ENCODE measurements at regions not wholly inside any gene's neighbourhood (a gene's known extent, or its start where the extent isn't known, plus 50 kb on each side); places are given as distances from the start of the nearest gene placed in this dataset.

GRCh38 chr12:23084236-23084995, 459.4 kb downstream of the ETNK1 start:
- H3K27me3 Mint-ChIP-seq (ENCODE audit: insufficient read depth, low read depth, poor library complexity): peaks cover 3% of the 10 kb centered on the region
- Histone ChIP-seq H3F3A (replicated peaks; ENCODE audit: low read depth) (no peaks in the 10 kb centered on the region), H3K4me2 (no peak overlapping the region), H3K27ac (ENCODE audit: low read depth) (no peak overlapping the region), H2AFZ (no peak overlapping the region), H3K27me3 (ENCODE audit: insufficient read depth) (no peaks in the 10 kb centered on the region), H3K4me1 (ENCODE audit: insufficient read depth) (no peaks in the 10 kb centered on the region), H3K9me2 (ENCODE audit: insufficient read depth) (no peaks in the 10 kb centered on the region), H4K20me1 (replicated peaks; ENCODE audit: insufficient read depth) (no peaks in the 10 kb centered on the region), H3K4me3 (no peak overlapping the region), H3K79me2 (replicated peaks; ENCODE audit: insufficient read depth) (no peaks in the 10 kb centered on the region), H3K36me3 (ENCODE audit: insufficient read depth) (no peaks in the 10 kb centered on the region)
- no peak overlapping the region for H3K4me3 Mint-ChIP-seq
- no peaks in the 10 kb centered on the region; the same call in 2 of the 3 replicates for H3K36me3 Mint-ChIP-seq (ENCODE audit: low read depth)
- no peak overlapping the region for H3K27ac Mint-ChIP-seq
- ATAC-seq: no peak
- H3K9me3 Mint-ChIP-seq: peaks cover 5% of the 10 kb centered on the region; the same call in 1 of the 3 replicates
- TF ChIP-seq STAT1 (IDR thresholded peaks at IDR 0.05; ENCODE audit: unreplicated experiment) (no peak), ZNF331 (CRISPR knock-in tag; IDR thresholded peaks at IDR 0.05; ENCODE audit: low read depth) (no peak), EZH2phosphoT487 (IDR thresholded peaks at IDR 0.05; ENCODE audit: unreplicated experiment) (no peak), CREB1 (CRISPR knock-in tag; IDR thresholded peaks at IDR 0.05; ENCODE audit: low read depth) (no peak), EZH2 (IDR thresholded peaks at IDR 0.05; ENCODE audit: low read depth, unreplicated experiment) (no peak), POLR2AphosphoS5 (IDR thresholded peaks at IDR 0.05; ENCODE audit: low read depth) (no peak), REST (IDR thresholded peaks at IDR 0.05; ENCODE audit: unreplicated experiment) (no peak), JUNB (IDR thresholded peaks at IDR 0.05; ENCODE audit: unreplicated experiment) (no peak), NANOG (IDR thresholded peaks at IDR 0.05; ENCODE audit: borderline replicate concordance) (no peak), ETS1 (IDR thresholded peaks at IDR 0.05) (no peak), ZNF114 (CRISPR knock-in tag; IDR thresholded peaks at IDR 0.05) (no peak)
- TF ChIP-seq, protein P1, sequence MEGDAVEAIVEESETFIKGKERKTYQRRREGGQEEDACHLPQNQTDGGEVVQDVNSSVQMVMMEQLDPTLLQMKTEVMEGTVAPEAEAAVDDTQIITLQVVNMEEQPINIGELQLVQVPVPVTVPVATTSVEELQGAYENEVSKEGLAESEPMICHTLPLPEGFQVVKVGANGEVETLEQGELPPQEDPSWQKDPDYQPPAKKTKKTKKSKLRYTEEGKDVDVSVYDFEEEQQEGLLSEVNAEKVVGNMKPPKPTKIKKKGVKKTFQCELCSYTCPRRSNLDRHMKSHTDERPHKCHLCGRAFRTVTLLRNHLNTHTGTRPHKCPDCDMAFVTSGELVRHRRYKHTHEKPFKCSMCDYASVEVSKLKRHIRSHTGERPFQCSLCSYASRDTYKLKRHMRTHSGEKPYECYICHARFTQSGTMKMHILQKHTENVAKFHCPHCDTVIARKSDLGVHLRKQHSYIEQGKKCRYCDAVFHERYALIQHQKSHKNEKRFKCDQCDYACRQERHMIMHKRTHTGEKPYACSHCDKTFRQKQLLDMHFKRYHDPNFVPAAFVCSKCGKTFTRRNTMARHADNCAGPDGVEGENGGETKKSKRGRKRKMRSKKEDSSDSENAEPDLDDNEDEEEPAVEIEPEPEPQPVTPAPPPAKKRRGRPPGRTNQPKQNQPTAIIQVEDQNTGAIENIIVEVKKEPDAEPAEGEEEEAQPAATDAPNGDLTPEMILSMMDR (conservative IDR thresholded peaks at IDR 0.05; ENCODE audit: low read depth in 2 of 2): no peak
- TF ChIP-seq, protein P2, sequence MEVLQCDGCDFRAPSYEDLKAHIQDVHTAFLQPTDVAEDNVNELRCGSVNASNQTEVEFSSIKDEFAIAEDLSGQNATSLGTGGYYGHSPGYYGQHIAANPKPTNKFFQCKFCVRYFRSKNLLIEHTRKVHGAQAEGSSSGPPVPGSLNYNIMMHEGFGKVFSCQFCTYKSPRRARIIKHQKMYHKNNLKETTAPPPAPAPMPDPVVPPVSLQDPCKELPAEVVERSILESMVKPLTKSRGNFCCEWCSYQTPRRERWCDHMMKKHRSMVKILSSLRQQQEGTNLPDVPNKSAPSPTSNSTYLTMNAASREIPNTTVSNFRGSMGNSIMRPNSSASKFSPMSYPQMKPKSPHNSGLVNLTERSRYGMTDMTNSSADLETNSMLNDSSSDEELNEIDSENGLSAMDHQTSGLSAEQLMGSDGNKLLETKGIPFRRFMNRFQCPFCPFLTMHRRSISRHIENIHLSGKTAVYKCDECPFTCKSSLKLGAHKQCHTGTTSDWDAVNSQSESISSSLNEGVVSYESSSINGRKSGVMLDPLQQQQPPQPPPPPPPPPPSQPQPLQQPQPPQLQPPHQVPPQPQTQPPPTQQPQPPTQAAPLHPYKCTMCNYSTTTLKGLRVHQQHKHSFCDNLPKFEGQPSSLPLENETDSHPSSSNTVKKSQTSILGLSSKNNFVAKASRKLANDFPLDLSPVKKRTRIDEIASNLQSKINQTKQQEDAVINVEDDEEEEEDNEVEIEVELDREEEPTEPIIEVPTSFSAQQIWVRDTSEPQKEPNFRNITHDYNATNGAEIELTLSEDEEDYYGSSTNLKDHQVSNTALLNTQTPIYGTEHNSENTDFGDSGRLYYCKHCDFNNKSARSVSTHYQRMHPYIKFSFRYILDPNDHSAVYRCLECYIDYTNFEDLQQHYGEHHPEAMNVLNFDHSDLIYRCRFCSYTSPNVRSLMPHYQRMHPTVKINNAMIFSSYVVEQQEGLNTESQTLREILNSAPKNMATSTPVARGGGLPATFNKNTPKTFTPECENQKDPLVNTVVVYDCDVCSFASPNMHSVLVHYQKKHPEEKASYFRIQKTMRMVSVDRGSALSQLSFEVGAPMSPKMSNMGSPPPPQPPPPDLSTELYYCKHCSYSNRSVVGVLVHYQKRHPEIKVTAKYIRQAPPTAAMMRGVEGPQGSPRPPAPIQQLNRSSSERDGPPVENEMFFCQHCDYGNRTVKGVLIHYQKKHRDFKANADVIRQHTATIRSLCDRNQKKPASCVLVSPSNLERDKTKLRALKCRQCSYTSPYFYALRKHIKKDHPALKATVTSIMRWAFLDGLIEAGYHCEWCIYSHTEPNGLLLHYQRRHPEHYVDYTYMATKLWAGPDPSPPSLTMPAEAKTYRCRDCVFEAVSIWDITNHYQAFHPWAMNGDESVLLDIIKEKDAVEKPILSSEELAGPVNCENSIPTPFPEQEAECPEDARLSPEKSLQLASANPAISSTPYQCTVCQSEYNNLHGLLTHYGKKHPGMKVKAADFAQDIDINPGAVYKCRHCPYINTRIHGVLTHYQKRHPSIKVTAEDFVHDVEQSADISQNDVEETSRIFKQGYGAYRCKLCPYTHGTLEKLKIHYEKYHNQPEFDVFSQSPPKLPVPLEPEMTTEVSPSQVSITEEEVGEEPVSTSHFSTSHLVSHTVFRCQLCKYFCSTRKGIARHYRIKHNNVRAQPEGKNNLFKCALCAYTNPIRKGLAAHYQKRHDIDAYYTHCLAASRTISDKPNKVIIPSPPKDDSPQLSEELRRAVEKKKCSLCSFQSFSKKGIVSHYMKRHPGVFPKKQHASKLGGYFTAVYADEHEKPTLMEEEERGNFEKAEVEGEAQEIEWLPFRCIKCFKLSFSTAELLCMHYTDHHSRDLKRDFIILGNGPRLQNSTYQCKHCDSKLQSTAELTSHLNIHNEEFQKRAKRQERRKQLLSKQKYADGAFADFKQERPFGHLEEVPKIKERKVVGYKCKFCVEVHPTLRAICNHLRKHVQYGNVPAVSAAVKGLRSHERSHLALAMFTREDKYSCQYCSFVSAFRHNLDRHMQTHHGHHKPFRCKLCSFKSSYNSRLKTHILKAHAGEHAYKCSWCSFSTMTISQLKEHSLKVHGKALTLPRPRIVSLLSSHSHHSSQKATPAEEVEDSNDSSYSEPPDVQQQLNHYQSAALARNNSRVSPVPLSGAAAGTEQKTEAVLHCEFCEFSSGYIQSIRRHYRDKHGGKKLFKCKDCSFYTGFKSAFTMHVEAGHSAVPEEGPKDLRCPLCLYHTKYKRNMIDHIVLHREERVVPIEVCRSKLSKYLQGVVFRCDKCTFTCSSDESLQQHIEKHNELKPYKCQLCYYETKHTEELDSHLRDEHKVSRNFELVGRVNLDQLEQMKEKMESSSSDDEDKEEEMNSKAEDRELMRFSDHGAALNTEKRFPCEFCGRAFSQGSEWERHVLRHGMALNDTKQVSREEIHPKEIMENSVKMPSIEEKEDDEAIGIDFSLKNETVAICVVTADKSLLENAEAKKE (CRISPR knock-in tag; IDR thresholded peaks at IDR 0.05): no peak
- DNase-seq (ENCODE audit: low spot score): no peak
- no peaks in the 10 kb centered on the region for H3K4me1 Mint-ChIP-seq

All from GM23338 (cell line).